ENCODE measurements at regions not wholly inside any gene's neighbourhood (a gene's known extent, or its start where the extent isn't known, plus 50 kb on each side); places are given as distances from the start of the nearest gene placed in this dataset.

DNA sequence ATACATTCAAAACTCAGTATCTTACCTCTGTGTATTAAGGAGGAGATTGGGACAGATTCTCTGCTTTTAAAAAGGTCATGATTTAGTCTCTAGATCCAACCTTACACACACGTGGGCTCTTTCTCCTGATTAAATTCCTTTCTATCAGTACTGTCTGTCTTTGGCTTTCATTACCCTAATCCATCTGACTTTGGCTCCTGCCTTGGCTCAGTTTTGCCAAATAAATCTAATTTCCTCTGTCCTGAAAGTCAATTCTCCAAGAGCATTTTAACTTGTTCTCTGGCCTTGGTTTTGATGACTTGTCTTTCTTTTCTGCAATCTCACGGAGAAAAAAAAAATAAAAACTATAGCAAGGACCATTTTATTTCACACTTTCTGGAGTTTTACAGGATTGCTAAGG is 176.6 kb upstream of the PDGFD start:
- TF ChIP-seq SIN3A (IDR thresholded peaks at IDR 0.05; ENCODE audit: borderline replicate concordance, insufficient read depth, low read length) = no peak
- no peak for TF ChIP-seq POLR2AphosphoS5 (IDR thresholded peaks at IDR 0.05; ENCODE audit: low read depth, low read length)
- TF ChIP-seq TAF1 (IDR thresholded peaks at IDR 0.05; ENCODE audit: borderline replicate concordance, insufficient read depth, low read length) = no peak
